Thyroid gland (tissue), 4 donors: ENCODE measurements at regions not wholly inside any gene's neighbourhood (a gene's known extent, or its start where the extent isn't known, plus 50 kb on each side); places are given as distances from the start of the nearest gene placed in this dataset.

Source experiments
- CTCF ChIP-seq, 6 experiments: fragments of 200-600 bp in 3 of 6; fragments of 450-650 bp in 3 of 6; sonication (generic) in 3 of 6; IDR thresholded peaks; one replicate each; pipeline ENCODE4 v1.5.1; 2016 to 2019; ENCODE audit warnings: antibody characterized with exemption in 6 of 6, mild to moderate bottlenecking in 2 of 6, inconsistent platforms in 1 of 6, moderate library complexity in 1 of 6
- POLR2A ChIP-seq, 2 donors: fragments of 450-650 bp; IDR thresholded peaks; one replicate each; pipeline ENCODE4 v1.6.1; 2017; ENCODE audit warnings: antibody characterized with exemption in 2 of 2, mild to moderate bottlenecking in 2 of 2, moderate library complexity in 1 of 2

GRCh38 chr22:22425356-22425755 is 83.2 kb downstream of the ZNF280B start:
- no peak for TF ChIP-seq CTCF (IDR thresholded peaks at IDR 0.05)
- no peak for TF ChIP-seq POLR2A (IDR thresholded peaks at IDR 0.05)
